ES-I3 (cell line): ENCODE measurements at regions not wholly inside any gene's neighbourhood (a gene's known extent, or its start where the extent isn't known, plus 50 kb on each side); places are given as distances from the start of the nearest gene placed in this dataset.

Experiments used
- H3K36me3 ChIP-seq: 2 replicates; pipeline ENCODE4 v1.6.1; 2013; ENCODE audit warnings: mild to moderate bottlenecking, low read length, control low read depth, moderate library complexity; ENCODE audit not compliant: insufficient read depth
- H3K4me1 ChIP-seq: 2 replicates; pipeline ENCODE4 v1.6.1; 2013; ENCODE audit warnings: mild to moderate bottlenecking, control low read depth, low read length; ENCODE audit not compliant: insufficient read depth
- H3K9ac ChIP-seq: 2 replicates; pipeline ENCODE4 v1.6.1; 2013; ENCODE audit warnings: low read depth, mild to moderate bottlenecking, low read length, moderate library complexity
- H3K9me3 ChIP-seq: 2 replicates; pipeline ENCODE4 v1.6.1; 2013; ENCODE audit warnings: mild to moderate bottlenecking, low read length, moderate library complexity; ENCODE audit not compliant: control insufficient read depth, insufficient read depth

- Histone ChIP-seq H3K9ac (no peak overlapping the region), H3K4me1 (peaks cover 10% of the 10 kb centered on the region), H3K36me3 (no peaks in the 10 kb centered on the region), H3K9me3 (no peaks in the 10 kb centered on the region)
Observed at GRCh38 chr16:80027007-80027965, 426.7 kb upstream of the MAF start.

DNA sequence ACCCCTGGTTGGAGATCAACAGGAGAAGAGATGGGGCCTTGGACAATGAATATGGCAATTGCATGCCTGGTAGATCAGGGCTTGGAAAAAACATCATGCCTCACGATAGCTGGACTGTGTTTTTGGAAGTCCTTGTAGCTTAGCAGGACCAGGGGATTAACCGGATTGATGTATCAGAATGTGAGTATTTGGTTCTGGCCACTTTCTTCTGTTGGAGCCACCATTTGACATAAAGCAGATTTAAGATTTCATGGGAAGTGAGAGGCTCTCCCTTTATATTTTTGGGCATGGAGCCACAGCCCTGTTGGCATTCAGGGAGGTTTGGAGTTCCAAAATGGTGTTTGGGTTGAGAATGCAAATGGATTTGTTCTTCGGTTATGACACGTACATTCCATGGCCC is 424.7 kb upstream of the MAF start:
- Histone ChIP-seq H3K9me3 (no peaks in the 10 kb centered on the region), H3K36me3 (no peaks in the 10 kb centered on the region), H3K9ac (no peak overlapping the region), H3K4me1 (peaks cover 10% of the 10 kb centered on the region)

- Histone ChIP-seq H3K9ac (no peak overlapping the region), H3K36me3 (no peaks in the 10 kb centered on the region), H3K9me3 (no peaks in the 10 kb centered on the region), H3K4me1 (peaks cover 10% of the 10 kb centered on the region)
Observed at GRCh38 chr16:80024443-80024842, 423.9 kb upstream of the MAF start.

DNA sequence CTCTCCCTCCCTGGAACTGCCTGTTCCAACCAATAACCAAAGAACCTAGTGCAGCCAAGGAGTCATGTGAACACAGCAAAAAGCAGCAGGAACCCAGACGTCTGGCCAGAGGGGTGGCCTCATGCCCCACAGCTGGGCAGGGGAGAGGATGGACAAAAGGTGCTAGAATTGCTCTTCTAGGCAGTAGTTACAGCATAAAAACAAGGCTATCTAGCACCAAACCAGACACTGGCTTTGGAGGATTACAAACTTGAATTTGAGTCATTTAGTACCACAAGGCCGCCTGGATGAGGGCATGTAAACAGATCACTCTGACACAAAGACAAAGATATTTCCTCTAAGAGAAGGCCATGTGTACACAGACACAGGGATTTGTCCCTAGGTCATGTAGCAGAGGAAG is 423.3 kb upstream of the MAF start:
- no peaks in the 10 kb centered on the region for H3K9me3 ChIP-seq
- peaks cover 10% of the 10 kb centered on the region for H3K4me1 ChIP-seq
- no peaks in the 10 kb centered on the region for H3K36me3 ChIP-seq
- H3K9ac ChIP-seq: no peak overlapping the region

GRCh38 chr16:80019395-80019794 is 418.9 kb upstream of the MAF start:
- Histone ChIP-seq H3K9me3 (no peaks in the 10 kb centered on the region), H3K4me1 (no peaks in the 10 kb centered on the region), H3K9ac (no peak overlapping the region), H3K36me3 (no peaks in the 10 kb centered on the region)

GRCh38 chr16:80018466-80018865 is 417.9 kb upstream of the MAF start:
- Histone ChIP-seq H3K4me1 (no peaks in the 10 kb centered on the region), H3K9ac (no peak overlapping the region), H3K9me3 (no peaks in the 10 kb centered on the region), H3K36me3 (no peaks in the 10 kb centered on the region)

GRCh38 chr16:80016731-80017326 is 416.3 kb upstream of the MAF start:
- Histone ChIP-seq H3K9me3 (no peaks in the 10 kb centered on the region), H3K36me3 (no peaks in the 10 kb centered on the region), H3K4me1 (no peaks in the 10 kb centered on the region), H3K9ac (no peak overlapping the region)

- H3K36me3 ChIP-seq: no peaks in the 10 kb centered on the region
- no peak overlapping the region for H3K9ac ChIP-seq
- H3K4me1 ChIP-seq: no peaks in the 10 kb centered on the region
- no peaks in the 10 kb centered on the region for H3K9me3 ChIP-seq
Observed at GRCh38 chr16:80015566-80015965, 415.0 kb upstream of the MAF start.

GRCh38 chr16:80014241-80014939 is 413.9 kb upstream of the MAF start:
- Histone ChIP-seq H3K9ac (no peak overlapping the region), H3K9me3 (no peaks in the 10 kb centered on the region), H3K4me1 (no peaks in the 10 kb centered on the region), H3K36me3 (no peaks in the 10 kb centered on the region)

GRCh38 chr16:80012586-80012985 is 412.0 kb upstream of the MAF start:
- no peaks in the 10 kb centered on the region for H3K4me1 ChIP-seq
- H3K36me3 ChIP-seq: no peaks in the 10 kb centered on the region
- no peak overlapping the region for H3K9ac ChIP-seq
- H3K9me3 ChIP-seq: no peaks in the 10 kb centered on the region

- no peak overlapping the region for H3K9ac ChIP-seq
- H3K36me3 ChIP-seq: no peaks in the 10 kb centered on the region
- no peaks in the 10 kb centered on the region for H3K4me1 ChIP-seq
- H3K9me3 ChIP-seq: no peaks in the 10 kb centered on the region
Observed at GRCh38 chr16:80009971-80010659, 409.6 kb upstream of the MAF start.

GRCh38 chr16:80008857-80009256 is 408.3 kb upstream of the MAF start:
- H3K4me1 ChIP-seq: no peaks in the 10 kb centered on the region
- H3K9ac ChIP-seq: no peak overlapping the region
- no peaks in the 10 kb centered on the region for H3K36me3 ChIP-seq
- no peaks in the 10 kb centered on the region for H3K9me3 ChIP-seq

GRCh38 chr16:80007231-80007630 is 406.7 kb upstream of the MAF start:
- Histone ChIP-seq H3K4me1 (no peaks in the 10 kb centered on the region), H3K9ac (no peak overlapping the region), H3K9me3 (no peaks in the 10 kb centered on the region), H3K36me3 (no peaks in the 10 kb centered on the region)
